ENCODE measurements at regions not wholly inside any gene's neighbourhood (a gene's known extent, or its start where the extent isn't known, plus 50 kb on each side); places are given as distances from the start of the nearest gene placed in this dataset.

DNA sequence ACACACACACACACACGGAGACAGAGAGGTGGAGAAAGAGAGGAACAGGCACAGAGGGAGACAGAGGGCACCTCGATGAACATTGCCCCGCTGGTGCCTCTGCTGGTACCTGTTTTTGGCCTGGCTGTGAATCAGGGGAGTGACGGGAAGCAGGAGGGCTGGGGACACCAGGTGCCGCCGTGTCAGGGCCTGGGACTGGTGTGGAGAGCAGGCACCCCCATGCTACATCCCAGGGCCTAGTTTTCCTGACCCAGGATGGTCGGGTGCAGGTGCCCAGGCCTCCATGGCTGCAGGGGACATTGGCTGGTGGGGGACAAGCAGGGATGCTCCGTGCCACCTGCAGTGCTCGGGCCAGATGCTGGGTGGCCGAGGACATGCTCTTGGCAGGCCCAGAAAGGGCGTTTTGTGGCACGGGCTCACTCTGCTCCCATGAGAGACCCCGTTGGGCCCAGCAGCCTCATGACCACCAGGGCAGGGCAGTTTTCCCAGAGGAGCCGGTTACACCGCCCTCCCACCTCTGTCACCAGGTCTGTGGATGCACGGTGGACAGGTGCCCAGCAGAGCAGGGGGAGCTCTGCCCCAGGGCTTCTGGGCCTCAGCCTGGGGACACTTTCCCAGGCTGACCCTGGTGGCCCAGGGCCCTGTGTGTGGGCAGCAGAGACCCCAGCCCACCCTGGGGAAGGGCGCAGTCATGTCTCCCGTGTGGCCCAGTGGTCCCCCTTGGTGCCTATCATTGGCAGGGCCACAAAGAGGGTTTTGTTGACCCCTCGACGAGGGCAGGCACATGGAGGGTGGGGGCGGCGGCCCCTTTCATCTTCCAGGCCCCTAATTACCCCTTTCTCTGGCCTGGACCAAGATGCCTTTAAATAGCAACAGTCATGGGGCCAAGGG, 207.5 kb upstream of the RTL1 start:
- no peak for DNase-seq

DNA sequence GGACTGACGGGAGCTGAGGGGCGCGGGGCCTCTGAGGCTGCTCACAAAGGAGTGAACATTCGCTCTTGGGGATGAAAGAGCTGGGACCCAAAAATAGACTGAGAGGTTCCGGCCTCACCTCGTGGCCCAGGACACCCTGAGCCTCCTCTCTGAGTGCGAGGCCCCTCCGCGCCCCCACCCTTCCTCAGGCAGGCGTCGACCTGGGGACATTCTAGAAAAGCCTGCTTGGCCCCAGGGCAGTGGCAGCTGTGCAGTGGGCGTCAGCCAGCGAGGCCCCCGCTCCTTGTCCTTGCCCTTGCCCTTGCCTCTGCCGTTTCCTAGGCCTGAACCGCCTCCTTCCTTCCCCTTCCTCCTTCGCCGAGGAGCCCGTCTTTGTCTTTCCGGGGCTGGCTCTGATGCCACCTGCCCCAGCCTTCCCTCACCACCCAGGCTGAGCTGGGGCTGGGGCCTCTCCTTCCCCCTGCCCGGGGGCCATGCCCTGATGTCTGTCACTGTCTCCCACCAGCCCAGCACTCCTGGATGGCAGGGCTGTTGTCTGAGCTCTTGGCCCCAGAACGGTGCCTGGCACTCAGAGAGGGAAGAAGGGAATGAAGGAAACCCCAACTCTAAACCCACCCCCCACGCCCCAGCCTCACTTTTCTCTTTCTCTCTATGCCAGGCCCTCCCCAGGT, 208.2 kb upstream of the RTL1 start:
- no peak for DNase-seq

DNA sequence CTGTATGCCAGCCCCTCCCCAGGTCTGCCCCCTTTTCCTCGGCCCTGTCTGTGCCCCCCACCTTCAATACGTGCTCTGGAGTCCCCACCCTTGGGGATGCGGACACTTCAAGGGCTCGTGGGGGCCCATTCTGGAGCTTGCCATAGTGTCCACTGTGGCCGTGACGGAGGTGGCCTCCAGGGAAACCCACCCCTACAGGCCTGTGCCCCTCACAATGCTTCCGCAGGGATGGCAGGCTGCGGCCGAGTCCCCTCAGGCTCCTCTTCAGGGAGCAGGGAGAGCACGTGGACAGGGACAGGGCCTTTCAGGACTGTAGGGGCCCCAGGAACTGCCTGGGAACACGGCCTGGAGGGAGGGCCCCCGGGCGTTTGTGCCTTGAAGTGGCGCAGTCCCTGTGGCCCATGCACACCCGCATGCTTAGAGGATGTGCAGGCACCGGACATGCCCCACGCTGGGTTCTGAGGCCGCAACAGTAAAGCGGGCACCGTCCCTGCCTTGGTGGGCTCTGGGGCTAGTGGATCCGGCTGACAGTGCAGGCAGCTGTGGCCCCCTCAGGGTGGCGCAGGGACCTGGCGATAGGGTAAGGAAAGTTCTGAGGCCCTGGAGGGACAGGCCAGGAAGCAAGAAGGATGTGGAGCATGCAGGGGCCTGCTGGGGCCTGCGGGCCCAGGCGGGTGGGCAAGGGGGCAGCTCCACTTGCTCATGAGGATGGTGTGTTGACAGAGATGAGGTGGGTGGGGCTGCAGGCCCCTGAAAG, 209.0 kb upstream of the RTL1 start:
- no peak for DNase-seq

DNA sequence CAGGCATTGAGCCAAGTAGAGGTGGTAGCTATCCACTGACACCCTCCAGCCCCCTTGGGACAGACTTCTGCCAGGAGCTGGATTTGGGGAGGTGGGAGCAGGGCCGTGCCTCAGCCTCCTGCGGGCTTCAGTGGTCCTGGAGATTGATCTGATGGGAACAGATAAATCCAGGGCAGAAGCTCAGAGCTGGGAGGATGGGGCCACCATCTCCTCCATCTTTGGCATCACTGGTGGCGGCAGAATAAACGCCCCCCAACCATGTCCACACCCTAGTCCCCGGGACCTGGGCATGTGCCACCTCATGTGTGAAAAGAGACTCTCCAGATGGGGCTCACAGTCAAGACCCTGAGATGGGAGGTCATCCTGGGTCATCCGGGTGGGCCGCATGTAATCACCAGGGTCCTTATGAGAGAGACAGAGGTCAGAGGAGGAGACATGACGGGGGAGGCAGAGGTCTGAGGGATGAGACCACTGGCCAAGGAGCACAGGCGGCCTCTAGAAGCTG, 209.6 kb upstream of the RTL1 start:
- DNase-seq = no peak

DNA sequence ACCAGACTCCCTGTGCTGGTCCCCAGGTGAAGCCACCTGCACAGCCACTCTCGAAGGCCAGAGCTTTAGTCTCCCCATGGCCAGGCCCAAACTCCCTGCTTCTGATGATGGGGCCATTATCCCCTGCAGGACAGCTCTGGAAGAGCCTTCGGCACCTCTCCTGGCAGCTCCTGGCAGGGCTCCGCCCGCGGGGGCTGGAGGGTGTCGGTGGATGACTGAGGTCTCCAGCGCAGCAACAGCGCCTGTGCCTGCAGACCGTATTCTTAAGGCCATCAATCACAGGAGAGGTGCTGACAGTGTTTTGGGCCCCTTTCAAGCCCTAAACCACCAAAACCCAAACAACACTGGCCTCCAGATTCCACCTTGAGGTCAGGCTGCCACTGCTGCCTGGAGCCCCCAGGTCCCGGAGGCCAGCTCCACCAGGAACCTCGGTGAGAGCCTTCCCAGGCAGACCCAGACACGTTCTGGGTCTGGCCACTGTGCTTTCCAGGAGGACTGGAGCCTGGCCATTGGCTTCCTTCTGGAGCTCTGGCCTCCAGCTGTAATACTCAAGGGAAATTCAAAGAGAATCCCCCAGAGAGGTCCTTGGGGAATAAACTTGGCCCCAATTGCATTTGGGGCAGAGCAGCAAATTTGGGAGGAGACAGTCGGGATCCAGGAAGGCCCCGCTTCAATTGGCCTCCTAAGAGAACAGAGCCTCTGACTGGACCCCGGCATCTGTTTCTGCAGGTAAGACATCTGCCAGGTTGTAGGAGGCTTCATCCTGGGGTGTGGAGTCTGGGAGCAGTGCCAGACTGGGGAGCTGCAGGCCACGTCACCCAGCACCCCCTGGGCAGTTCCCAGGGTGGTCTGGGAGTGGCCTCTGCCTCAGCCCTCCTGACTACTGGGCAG, 210.6 kb upstream of the RTL1 start:
- no peak for DNase-seq

DNA sequence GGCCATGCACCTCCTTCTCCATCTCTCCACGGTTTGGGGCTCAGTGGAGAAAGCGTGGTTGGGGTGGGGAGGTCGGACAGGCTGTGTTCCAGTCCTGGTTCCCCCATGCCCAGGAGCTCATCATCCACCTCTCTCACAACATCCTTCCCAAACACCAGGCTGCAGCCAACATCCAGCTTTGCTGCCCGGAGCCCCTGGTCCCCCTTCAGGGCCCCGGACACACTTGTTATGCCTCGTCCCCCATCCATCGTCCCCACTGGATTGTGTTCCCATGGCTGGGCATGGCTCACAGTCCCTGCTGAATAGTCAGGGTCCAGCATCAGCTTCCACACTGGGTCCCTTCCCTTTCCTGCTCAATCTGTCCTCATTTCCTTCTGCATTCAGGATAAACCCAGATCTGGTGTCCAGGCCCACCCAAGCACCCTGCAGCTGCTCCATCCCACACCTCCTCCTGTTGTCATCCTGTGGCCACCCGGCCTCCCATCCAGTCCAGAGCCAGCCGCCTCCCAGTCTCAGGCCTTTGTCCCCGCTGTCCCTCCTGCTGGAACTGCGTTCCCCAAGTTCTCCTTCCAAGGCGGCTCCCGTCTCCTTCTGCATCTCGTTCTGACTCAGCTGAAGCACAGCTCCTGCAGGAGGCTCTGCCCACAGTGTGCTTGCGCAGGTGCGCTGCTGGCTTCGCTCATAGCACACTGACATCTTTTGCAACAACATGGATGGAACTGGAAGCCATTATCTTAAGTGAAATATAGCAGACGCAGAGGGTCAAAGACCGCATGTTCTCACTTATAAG, 211.4 kb upstream of the RTL1 start:
- no peak for DNase-seq

DNA sequence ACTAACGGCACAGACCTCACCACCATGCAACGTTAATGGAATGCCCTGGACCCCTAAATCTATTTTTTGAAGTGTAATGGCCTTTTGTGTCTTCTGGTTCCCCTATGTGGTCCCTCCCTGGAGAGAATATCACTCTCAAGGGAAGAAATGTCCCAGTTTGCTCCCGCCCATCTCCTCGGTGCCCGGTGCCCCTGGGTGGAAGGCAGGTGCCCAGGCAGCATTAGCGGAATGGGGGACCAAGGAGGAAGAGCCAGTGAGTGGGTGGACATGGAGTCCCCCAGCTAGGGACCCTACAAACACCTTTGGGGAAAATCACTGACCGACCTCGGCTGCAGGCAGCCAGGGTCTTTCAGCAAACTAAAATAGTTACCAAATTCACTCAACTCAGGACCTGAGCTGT, 212.1 kb upstream of the RTL1 start:
- DNase-seq = no peak

DNA sequence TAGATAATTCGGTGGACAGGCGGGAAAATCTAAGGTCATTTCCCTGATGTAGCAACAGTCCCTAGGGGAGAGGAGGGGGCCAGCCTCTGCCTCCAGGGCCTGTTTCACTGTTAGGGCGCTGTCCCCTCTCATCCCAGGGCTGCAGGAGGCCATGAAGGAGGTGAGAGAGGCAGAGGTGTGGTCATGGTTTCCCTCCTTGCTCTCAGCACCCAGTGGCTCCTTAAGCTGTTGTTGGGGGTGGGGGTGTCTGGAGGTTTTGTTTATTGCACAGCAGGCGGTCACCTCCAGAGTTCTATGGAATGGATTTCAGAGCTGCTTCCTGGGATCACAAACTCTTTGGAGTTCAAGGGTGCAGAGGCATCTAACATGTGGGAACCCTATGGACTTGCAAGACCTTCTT, 212.5 kb upstream of the RTL1 start:
- no peak for DNase-seq

DNA sequence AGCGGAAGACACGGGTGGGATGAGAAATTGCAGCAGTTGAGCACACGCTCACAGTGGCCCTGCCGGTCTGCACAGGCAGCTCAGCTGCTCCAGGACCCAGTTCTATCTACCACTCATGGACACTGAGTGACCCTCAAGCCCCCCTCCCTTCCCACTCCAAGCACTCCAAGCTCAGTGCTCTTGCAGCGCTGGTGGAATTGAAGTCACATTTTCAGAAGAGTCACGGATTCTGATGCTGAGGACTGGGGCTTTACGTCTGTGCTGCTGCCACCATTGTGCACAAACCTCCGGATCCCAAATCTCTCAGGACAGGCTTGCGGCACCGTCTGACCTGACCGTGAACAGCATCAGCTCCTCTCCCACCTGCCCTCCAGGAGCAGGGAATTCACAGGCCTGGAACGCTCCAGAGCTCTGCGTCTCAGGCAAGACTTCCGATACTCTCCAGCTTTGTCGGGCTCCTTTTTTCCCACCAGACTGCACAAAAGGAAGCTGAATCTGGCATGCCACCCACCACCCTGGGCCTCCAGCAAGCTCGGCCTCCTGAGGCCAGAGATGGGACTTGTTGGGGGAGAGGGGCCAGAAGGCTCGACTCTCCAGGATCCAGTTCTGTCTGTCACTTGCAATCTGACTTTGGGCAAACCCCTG, 213.1 kb upstream of the RTL1 start:
- DNase-seq = no peak

DNA sequence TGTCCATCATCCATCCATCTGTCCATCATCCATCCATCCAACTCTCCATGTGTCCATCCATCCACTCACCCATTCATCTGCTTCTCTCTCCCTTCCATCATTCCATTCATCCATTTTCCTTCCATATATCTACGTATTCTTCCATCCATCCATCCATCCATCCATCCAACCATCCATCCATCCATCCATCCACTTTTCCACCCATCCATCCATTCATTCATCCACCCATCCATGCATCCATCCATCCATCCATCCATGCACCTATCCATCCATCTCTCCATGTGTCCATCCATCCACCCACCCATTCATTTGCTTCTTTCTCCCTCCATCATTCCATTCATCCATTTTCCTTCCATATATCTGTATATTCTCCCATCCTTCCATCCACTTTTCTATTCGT, 214.0 kb upstream of the RTL1 start:
- no peak for DNase-seq

DNA sequence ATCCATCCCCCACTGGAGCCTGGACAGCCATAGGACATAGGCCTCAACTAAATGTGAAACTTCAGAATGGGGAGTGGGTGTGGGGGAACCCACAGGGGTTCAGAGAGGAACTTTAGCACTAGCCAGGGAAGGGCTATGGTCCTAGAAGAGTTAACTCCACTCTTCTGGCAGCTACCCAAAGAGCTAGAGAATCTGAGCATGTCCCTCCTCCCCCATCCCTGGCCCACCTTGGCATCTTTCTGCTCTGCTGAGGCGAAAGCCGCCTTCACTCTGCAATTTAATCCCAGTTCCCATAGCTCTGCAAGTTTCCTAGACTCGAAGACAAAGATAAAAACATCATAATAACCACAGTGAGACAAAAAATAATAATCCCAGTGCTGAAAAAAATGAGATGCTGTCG, 214.7 kb upstream of the RTL1 start:
- DNase-seq = no peak

DNA sequence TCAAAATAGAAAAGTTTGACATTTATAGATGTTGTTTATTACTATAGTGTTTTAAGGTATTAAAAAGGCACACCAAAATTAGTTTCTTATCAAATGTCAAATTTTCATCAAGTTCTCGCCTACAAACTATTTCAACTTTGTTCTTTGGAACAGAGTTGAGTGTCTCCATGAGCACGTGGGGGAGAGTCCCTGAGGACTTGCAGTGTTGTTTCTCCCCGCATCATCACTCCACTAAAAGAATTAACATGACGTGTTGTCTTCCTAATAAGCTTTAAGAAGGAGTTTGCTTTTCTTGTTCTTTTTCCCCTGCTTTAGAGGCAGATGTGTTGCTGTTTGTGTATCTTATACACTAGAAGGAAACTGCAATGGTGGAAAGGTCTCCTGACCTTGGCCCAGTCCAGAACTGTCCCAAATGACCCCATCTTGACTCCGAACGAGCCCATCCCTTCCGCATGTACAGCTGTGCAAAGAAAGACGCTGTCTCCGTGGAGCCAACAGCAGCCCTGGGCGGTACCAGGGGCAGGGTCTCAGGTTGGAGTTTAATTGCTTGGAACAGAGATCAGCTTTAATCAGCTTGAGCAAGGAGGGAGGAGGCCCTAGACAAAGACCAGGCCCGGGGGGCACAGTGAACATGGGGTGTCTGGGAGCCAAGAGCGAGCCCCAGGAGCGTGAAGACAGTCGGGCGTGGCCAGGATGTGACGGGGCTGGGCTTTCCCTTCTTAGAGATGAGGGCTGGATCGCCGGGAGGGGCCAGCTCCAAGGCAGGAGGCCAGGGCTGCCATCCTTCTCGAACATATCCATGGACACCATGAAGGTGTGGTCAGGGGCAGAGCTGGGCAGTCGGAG, 215.4 kb upstream of the RTL1 start:
- DNase-seq = no peak

DNA sequence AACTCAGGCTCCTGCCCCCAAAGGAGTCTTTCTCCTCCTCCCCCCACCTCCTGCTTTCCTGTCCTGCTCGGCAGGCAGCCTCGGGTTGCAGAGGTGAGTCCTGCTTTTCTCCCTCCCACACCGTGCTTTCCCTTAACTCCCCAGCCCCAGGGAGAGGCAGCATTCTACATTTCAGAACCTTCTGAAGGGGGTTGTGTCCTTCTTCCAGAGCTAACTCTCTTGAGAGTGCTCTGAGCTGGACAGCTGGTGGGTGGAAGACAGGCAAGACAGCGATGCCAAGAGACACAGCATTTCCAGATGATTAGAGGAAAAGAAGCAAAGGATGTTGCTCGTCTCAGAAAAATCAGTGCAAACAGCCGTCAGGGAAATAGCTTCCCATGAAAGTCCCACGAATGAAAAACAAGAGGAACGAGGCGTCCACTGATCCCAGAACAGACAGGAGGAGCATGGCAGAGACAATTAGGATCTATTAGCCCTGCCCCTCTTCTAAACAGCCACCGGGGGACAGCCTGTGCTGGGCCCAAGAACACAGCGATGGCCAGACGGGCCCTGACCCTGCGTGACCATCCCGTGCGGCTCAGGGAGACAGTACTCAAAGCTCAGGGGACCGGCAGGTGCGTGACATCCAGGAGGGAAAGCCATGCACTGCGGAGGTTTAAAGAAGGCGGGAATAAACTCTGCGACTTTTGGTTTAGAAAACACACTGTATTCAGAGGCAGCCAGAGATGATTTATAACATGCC, 216.5 kb upstream of the RTL1 start:
- DNase-seq = no peak

DNA sequence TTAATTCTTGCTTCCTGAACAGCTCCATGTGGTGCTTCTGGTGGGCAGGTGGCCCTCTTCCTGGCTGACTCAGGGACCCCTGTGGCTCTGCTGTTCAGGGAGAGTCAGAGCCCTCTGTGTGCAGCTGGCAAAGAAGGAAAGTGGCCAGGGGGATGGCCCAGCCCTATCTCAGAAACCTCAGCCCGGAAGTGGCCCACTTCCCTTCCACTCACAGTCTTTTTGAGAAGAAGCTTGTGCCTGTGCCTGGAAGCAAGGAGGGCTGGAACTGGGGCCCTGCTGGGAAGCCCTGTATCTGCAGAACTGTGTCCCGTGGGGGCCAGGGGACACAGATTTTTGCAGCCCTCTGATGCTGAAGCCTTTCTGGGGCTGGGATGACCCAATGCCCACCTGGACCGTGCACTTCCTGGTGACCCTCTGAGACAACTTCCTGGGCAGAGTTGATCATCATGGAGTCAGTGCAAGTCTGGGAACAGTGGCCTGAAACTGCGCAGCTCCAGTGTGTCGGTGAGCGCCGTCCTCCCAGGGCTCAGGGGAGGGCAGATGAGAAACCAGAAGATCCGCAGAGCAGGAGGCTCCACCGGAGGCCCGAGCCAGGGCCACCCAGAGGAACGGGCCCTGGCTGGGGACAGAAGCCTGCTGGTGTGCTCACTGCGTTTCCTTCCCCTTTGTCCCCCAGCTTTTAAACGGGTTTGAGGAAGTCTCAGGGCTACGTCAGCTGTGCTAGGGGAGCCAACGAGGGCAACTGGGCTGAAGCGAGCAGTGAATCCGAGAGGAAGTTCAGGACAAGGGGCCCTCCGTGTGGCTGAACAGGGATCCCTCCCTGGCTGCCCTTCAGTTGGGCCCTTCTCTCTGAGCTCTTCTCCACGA, 217.4 kb upstream of the RTL1 start:
- DNase-seq = no peak

DNA sequence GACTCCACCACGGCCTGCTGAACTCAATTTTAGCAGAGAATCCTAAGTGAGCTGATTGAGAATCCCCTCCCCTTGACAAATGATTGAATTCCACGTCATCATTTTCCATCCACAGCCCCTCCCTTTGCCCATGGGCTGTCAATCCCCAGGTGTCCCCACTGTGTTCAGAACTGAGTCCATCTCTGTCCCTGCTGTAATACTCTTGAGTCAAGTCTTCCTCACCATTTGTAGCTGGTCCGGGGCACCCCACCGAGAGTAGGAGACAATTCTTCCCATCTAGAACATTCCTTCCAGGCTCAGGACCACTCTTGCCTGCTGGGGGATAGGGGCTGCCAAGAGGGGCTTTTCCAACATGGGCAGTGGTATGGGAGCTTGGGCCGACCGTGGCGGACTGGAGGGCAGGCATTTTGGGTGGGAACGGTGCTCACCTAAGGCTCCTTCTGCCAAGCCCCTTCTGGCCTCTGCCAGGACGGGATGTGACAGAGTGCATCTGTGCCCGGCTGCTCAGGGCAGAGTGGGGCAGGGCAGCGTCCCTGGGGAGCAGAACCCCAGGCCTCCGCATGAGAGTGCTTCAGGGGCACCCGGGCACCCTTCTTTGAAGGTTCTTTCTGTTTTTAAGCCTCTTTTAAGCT, 218.1 kb upstream of the RTL1 start:
- no peak for DNase-seq

DNA sequence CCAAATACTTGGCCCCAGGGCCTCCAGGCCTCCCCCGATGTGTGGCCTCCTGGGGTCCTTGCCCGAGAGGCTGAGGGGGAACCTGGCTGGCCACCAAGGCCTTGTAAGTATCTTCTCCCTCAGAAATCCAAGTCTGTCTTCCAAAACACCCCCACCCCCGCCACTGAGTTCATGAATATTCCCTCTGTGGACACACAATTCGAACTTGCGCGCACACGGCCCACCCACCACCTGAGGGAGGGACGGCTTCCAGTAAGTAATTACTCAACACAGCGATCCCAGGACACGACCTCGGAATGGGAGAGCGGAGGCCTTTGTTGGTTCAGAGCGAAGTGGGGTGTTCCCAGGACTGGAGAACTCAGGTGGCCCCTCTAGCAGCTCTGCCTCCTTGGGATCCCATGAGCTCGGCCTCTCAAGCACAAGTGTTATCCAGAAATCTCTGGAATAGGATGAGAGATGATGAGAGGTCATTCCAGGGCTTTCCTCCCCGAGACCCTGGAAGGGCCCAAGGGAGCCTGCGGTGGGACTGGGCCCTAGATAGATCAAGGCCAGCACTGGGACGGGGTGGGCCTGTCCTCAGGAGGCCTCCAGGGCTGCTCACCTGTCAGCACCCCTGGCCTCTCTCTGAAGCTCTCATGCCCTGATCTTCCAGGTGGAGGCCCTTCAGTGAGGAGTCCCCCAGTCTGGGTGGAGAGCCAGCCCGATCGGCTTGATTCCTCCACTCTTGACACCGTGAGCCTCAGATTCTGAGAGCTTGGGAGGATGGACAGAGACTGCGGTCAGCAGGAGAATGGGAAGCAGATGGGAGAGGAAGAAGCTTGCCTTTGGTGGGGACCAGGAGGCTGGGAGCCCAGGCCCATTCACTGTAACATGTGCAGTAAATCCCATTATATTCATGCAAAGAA, 219.0 kb upstream of the RTL1 start:
- DNase-seq = no peak

Measured in SW 1271 (cell line).